ENCODE measurements at regions not wholly inside any gene's neighbourhood (a gene's known extent, or its start where the extent isn't known, plus 50 kb on each side); places are given as distances from the start of the nearest gene placed in this dataset.

DNA sequence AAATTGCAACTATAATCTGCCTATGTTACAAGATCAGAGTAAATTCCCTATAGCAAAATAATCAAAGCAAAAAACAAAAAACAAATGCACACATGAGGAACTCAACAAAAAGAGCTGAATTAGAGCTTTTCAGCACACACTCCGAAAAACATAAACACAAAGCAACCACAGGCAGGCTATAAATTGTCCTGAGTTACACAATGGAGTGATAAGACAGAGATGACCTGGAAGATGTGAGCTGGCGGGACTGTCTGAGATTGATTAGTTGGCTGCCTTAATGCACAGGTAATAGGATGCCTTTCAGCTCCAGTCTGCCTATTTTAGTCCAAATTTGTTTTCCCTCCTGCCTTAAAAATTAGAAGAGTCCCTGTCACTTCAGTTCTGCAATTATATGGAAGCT lies 159.0 kb upstream of the FNDC3A start:
- no peaks in the 10 kb centered on the region for H3K27me3 ChIP-seq (ENCODE audit: insufficient read depth, poor library complexity, severe bottlenecking)
- TF ChIP-seq, protein P1, sequence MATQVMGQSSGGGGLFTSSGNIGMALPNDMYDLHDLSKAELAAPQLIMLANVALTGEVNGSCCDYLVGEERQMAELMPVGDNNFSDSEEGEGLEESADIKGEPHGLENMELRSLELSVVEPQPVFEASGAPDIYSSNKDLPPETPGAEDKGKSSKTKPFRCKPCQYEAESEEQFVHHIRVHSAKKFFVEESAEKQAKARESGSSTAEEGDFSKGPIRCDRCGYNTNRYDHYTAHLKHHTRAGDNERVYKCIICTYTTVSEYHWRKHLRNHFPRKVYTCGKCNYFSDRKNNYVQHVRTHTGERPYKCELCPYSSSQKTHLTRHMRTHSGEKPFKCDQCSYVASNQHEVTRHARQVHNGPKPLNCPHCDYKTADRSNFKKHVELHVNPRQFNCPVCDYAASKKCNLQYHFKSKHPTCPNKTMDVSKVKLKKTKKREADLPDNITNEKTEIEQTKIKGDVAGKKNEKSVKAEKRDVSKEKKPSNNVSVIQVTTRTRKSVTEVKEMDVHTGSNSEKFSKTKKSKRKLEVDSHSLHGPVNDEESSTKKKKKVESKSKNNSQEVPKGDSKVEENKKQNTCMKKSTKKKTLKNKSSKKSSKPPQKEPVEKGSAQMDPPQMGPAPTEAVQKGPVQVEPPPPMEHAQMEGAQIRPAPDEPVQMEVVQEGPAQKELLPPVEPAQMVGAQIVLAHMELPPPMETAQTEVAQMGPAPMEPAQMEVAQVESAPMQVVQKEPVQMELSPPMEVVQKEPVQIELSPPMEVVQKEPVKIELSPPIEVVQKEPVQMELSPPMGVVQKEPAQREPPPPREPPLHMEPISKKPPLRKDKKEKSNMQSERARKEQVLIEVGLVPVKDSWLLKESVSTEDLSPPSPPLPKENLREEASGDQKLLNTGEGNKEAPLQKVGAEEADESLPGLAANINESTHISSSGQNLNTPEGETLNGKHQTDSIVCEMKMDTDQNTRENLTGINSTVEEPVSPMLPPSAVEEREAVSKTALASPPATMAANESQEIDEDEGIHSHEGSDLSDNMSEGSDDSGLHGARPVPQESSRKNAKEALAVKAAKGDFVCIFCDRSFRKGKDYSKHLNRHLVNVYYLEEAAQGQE (IDR thresholded peaks at IDR 0.05; ENCODE audit: insufficient replicate concordance, low read depth) = no peak
- no peak for TF ChIP-seq POLR2AphosphoS5 (IDR thresholded peaks at IDR 0.05; ENCODE audit: low read depth)
- no peak for TF ChIP-seq SPI1 (IDR thresholded peaks at IDR 0.05; ENCODE audit: borderline replicate concordance, low read depth)
- no peak for TF ChIP-seq GABPA (IDR thresholded peaks at IDR 0.05; ENCODE audit: low read depth)
- TF ChIP-seq, protein P2, sequence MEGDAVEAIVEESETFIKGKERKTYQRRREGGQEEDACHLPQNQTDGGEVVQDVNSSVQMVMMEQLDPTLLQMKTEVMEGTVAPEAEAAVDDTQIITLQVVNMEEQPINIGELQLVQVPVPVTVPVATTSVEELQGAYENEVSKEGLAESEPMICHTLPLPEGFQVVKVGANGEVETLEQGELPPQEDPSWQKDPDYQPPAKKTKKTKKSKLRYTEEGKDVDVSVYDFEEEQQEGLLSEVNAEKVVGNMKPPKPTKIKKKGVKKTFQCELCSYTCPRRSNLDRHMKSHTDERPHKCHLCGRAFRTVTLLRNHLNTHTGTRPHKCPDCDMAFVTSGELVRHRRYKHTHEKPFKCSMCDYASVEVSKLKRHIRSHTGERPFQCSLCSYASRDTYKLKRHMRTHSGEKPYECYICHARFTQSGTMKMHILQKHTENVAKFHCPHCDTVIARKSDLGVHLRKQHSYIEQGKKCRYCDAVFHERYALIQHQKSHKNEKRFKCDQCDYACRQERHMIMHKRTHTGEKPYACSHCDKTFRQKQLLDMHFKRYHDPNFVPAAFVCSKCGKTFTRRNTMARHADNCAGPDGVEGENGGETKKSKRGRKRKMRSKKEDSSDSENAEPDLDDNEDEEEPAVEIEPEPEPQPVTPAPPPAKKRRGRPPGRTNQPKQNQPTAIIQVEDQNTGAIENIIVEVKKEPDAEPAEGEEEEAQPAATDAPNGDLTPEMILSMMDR (IDR thresholded peaks at IDR 0.05; ENCODE audit: insufficient read depth, low read length) = no peak
- no peak overlapping the region for H3K27ac ChIP-seq (replicated peaks)
- H3K4me3 ChIP-seq (replicated peaks; ENCODE audit: insufficient read depth, low read length) = no peak overlapping the region
- DNase-seq (ENCODE audit: low read depth in 1 of 2, low spot score in 1 of 2) = no peak

DNA sequence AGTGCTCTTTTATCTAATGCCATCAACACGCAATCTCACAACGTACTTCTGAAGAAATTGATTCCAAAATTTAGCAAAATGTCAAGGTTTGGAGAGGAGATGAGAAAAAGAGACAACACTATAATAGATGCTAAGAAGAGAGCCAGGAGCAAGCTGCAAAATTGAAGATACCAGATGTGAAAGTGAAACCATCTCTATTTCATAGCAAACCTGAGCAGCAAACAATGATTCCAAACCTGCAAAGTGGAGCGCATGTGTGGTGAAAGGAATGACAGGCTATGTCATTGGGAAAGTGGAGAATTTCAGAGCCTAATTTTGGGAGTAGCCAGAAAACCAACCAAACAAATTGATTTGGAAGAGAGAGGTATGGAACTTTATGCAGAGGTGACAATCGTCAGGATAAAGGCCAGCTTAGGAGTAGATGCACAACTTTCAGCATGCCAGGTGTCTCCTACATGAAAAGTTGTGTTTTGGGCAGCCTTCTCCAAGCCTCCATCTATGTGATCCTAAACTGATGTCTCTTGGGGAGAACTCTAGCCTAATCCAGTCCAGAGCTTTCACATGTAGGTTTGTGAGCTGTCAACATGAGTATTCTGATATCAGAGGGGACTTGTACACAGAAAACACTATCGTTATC lies 158.4 kb upstream of the FNDC3A start:
- H3K27ac ChIP-seq (replicated peaks) = no peak overlapping the region
- TF ChIP-seq GABPA (IDR thresholded peaks at IDR 0.05; ENCODE audit: low read depth) (no peak), POLR2AphosphoS5 (IDR thresholded peaks at IDR 0.05; ENCODE audit: low read depth) (no peak), SPI1 (IDR thresholded peaks at IDR 0.05; ENCODE audit: borderline replicate concordance, low read depth) (no peak)
- TF ChIP-seq, protein P2 (IDR thresholded peaks at IDR 0.05; ENCODE audit: insufficient read depth, low read length) = no peak
- TF ChIP-seq, protein P1 (IDR thresholded peaks at IDR 0.05; ENCODE audit: insufficient replicate concordance, low read depth) = no peak
- no peak for DNase-seq (ENCODE audit: low read depth in 1 of 2, low spot score in 1 of 2)
- no peaks in the 10 kb centered on the region for H3K27me3 ChIP-seq (ENCODE audit: insufficient read depth, poor library complexity, severe bottlenecking)
- no peak overlapping the region for H3K4me3 ChIP-seq (replicated peaks; ENCODE audit: insufficient read depth, low read length)

DNA sequence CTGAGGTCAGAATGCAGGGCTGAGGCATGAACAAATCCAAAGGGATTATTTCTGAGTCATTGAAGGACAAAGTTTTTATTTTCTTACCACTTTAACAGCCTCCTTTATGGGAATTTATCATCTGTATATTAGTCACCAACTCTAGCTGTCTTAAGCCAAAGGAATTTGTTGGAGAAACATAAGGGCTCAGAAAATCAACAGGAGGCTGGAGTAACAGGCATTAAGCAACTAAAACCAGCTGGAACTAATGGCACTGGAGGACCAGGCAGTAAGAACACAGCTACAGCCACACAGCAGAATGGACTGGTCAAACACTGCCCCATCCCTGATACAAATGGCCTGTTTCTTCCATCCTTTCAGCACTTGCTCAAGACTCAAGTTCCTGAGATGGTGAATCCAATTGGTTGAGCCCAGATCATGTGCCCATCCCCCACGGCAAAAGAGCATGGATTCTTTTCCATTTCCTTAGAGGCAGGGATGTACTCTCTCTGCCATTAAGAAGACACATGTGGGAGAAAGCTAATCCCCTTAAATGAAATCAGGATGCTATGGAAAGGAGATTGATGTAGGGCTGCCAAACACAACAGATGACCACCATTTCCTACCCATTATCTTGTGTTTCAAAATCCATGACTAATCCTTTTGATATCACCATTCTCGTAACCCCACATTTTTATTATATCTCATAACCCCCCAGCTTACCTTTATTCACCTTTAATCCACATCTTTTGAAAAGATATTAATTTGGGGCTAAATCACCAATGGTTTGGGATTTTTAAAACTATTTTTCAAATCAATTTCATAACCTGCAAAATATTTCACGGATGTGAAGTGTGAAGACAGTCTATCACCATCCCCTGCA lies 157.0 kb upstream of the FNDC3A start:
- Histone ChIP-seq H3K27me3 (ENCODE audit: insufficient read depth, poor library complexity, severe bottlenecking) (no peaks in the 10 kb centered on the region), H3K27ac (replicated peaks) (no peak overlapping the region), H3K4me3 (replicated peaks; ENCODE audit: insufficient read depth, low read length) (no peak overlapping the region)
- DNase-seq (ENCODE audit: low read depth in 1 of 2, low spot score in 1 of 2) = no peak
- TF ChIP-seq GABPA (IDR thresholded peaks at IDR 0.05; ENCODE audit: low read depth) (no peak), POLR2AphosphoS5 (IDR thresholded peaks at IDR 0.05; ENCODE audit: low read depth) (no peak), SPI1 (IDR thresholded peaks at IDR 0.05; ENCODE audit: borderline replicate concordance, low read depth) (no peak)
- TF ChIP-seq, protein P2 (IDR thresholded peaks at IDR 0.05; ENCODE audit: insufficient read depth, low read length) = no peak
- TF ChIP-seq, protein P1 (IDR thresholded peaks at IDR 0.05; ENCODE audit: insufficient replicate concordance, low read depth) = no peak

Data from HL-60 (cell line).